Type B pancreatic cell (in vitro differentiated cells): ENCODE measurements at regions not wholly inside any gene's neighbourhood (a gene's known extent, or its start where the extent isn't known, plus 50 kb on each side); places are given as distances from the start of the nearest gene placed in this dataset.

Experiments
- DNase-seq: peaks from one replicate; pipeline ENCODE4 v3.0.0; 2021; ENCODE audit warnings: mixed read lengths; ENCODE audit not compliant: unreplicated experiment; ENCODE audit errors: extremely low spot score
- H3K27ac Mint-ChIP-seq: 2 replicates; pipeline ENCODE4 v1.8.0; 2021; ENCODE audit warnings: mild to moderate bottlenecking, mixed read lengths
- H3K27me3 Mint-ChIP-seq: 2 replicates; pipeline ENCODE4 v1.8.0; 2021; ENCODE audit warnings: mixed read lengths
- H3K36me3 Mint-ChIP-seq: 2 replicates; pipeline ENCODE4 v1.8.0; 2021; ENCODE audit warnings: mixed read lengths
- H3K4me1 Mint-ChIP-seq: one replicate; pipeline ENCODE4 v1.8.0; 2021; ENCODE audit warnings: mixed read lengths; ENCODE audit not compliant: unreplicated experiment
- H3K4me3 Mint-ChIP-seq: 2 replicates; pipeline ENCODE4 v1.8.0; 2021; ENCODE audit warnings: mild to moderate bottlenecking, mixed read lengths
- H3K9me3 Mint-ChIP-seq: 2 replicates; pipeline ENCODE4 v1.8.0; 2021; ENCODE audit warnings: mixed read lengths
- CTCF ChIP-seq: fragments of 200-600 bp; sonication (generic); conservative IDR thresholded peaks from 2 replicates; pipeline ENCODE4 v1.5.0; 2021; ENCODE audit warnings: antibody characterized with exemption, mild to moderate bottlenecking

DNA sequence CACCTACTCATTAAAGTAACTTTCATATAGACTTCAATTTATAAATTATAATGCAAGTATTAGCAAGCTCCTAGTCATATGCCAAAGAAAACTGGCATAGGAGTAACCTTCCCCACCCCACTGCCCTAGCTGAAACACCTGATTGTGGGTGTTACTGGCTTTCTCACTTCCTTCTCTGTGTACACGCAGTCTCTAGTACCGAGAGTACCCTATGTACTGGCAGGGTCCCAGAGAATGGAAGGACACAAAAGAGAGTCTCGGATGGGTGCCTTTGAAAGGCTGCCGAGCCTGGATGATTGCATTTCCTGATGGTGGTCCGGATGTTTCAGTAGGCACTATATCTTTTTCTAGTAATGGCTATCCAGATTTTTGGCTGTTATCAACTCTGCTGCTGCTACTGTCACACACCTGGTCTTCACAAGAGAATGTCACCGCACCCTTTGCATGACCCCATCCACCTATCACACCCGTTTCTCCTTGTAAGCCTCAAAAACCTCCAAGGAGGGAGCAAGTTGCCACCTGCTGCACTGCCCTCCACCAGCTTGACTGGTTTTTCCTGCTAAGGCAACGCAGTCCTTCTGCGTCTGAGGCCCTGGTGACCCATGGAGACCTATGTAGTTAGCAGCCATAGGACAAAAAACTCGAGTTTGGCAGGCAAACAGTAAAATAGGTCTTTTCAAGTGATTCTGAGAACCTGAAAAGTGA lies 53.8 kb upstream of the CLINT1 start:
- Mint-ChIP-seq H3K4me3 (peak overlapping the region; percentile 76), H3K36me3 (no peaks in the 10 kb centered on the region), H3K27ac (peak overlapping the region; percentile 94), H3K27me3 (no peaks in the 10 kb centered on the region), H3K4me1 (peaks cover 28% of the 10 kb centered on the region), H3K9me3 (no peaks in the 10 kb centered on the region)
- peak; percentile 72 for DNase-seq
- no peak for TF ChIP-seq CTCF

- peaks cover 23% of the 10 kb centered on the region for H3K4me1 Mint-ChIP-seq
- no peak overlapping the region for H3K27ac Mint-ChIP-seq
- DNase-seq: no peak
- no peak for TF ChIP-seq CTCF
- H3K4me3 Mint-ChIP-seq: no peak overlapping the region
- no peaks in the 10 kb centered on the region for H3K27me3 Mint-ChIP-seq
- H3K36me3 Mint-ChIP-seq: no peaks in the 10 kb centered on the region
- H3K9me3 Mint-ChIP-seq: no peaks in the 10 kb centered on the region
Observed at GRCh38 chr5:157911568-157911967, 52.6 kb upstream of the CLINT1 start.
